ENCODE measurements at regions not wholly inside any gene's neighbourhood (a gene's known extent, or its start where the extent isn't known, plus 50 kb on each side); places are given as distances from the start of the nearest gene placed in this dataset.

DNA sequence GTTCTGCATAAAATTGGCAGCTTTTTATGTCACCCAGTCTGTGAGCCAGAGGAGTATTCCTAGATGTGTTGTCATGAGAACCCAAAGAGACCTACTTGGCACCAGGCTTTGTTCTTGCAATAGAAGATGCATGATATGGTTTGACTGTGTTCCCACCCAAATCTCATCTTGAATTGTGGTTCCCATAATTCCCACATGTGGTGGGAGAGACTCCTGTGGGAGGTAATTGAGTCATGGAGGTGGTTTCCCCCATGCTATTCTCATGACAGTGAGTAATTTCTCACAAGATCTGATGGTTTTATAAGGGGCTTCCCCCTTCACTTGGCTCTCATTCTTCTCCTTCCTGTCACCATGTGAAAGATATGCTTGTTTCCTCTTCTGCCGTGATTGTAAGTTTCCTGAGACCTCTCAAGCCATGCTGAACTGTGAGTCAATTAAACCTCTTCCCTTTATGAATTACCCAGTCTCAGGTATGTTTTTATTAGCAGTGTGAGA lies 572.0 kb upstream of the ATP2B1 start:
- H3K36me3 ChIP-seq (ENCODE audit: low read depth), result no peaks in the 10 kb centered on the region
- TF ChIP-seq, protein P1, sequence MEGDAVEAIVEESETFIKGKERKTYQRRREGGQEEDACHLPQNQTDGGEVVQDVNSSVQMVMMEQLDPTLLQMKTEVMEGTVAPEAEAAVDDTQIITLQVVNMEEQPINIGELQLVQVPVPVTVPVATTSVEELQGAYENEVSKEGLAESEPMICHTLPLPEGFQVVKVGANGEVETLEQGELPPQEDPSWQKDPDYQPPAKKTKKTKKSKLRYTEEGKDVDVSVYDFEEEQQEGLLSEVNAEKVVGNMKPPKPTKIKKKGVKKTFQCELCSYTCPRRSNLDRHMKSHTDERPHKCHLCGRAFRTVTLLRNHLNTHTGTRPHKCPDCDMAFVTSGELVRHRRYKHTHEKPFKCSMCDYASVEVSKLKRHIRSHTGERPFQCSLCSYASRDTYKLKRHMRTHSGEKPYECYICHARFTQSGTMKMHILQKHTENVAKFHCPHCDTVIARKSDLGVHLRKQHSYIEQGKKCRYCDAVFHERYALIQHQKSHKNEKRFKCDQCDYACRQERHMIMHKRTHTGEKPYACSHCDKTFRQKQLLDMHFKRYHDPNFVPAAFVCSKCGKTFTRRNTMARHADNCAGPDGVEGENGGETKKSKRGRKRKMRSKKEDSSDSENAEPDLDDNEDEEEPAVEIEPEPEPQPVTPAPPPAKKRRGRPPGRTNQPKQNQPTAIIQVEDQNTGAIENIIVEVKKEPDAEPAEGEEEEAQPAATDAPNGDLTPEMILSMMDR (IDR thresholded peaks at IDR 0.05), result no peak
- H3K9me3 ChIP-seq, result peaks cover 11% of the 10 kb centered on the region
- no peaks in the 10 kb centered on the region for H3K4me1 ChIP-seq (ENCODE audit: low read depth)
- ATAC-seq (no peak), DNase-seq (no peak)
- H3K4me3 ChIP-seq, result no peak overlapping the region
- intact Hi-C loops (cut with DNase I, micrococcal nuclease), result no loop called here

DNA sequence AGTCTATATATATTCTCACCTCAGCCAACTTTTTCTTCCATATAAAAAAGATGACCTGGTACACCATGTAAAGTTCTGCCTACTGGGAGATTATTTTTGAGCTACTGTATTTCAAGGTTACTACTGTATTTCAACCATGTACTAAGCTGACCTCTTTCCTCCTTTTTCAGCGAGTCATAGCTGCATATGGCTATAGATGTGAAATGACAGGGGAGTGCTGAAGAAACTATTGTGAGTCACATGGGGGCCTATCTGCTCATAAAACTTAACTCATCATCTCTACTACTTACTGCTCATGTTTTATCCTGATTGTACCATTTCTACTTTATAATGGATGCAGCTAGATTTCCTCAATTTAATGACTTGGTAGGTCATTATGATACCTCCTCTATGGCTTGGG lies 571.4 kb upstream of the ATP2B1 start:
- DNase-seq (no peak), ATAC-seq (no peak)
- no peak overlapping the region for H3K4me3 ChIP-seq
- intact Hi-C loops (cut with DNase I, micrococcal nuclease), result no loop called here
- H3K9me3 ChIP-seq, result peaks cover 11% of the 10 kb centered on the region
- TF ChIP-seq, protein P1 (IDR thresholded peaks at IDR 0.05), result no peak
- no peaks in the 10 kb centered on the region for H3K36me3 ChIP-seq (ENCODE audit: low read depth)
- no peaks in the 10 kb centered on the region for H3K4me1 ChIP-seq (ENCODE audit: low read depth)

GRCh38 chr12:90275088-90275487 lies 566.5 kb upstream of the ATP2B1 start:
- DNase-seq (no peak), ATAC-seq (no peak)
- Histone ChIP-seq H3K9me3 (no peaks in the 10 kb centered on the region), H3K4me1 (ENCODE audit: low read depth) (no peaks in the 10 kb centered on the region), H3K4me3 (no peak overlapping the region), H3K36me3 (ENCODE audit: low read depth) (no peaks in the 10 kb centered on the region)
- intact Hi-C loops (cut with DNase I, micrococcal nuclease), result no loop called here
- TF ChIP-seq, protein P1 (IDR thresholded peaks at IDR 0.05), result no peak

DNA sequence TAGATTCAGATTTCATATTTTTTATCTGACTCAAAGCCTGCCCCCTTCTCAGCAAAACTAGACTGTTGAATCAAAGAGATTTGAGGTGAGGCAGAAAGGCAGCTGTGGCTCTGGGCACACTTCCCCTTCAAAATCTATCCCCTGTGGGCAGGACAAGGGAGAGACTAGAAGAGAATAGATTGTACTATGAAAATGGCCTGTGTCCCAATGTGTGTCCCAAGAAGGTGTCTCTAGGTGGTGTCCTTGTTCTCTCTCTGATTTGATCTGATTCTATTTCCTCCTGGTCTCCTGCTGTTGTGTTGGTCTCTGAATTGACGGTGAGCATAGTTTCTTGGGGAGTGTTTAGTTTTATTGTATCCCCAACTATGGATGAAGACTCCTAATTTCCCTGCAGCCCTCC lies 565.8 kb upstream of the ATP2B1 start:
- DNase-seq (peak in 1 of 3 donors; percentile 7), ATAC-seq (peak; percentile 64)
- intact Hi-C loops (cut with DNase I, micrococcal nuclease), result no loop called here
- Histone ChIP-seq H3K36me3 (ENCODE audit: low read depth) (no peaks in the 10 kb centered on the region), H3K4me1 (ENCODE audit: low read depth) (no peaks in the 10 kb centered on the region), H3K9me3 (no peaks in the 10 kb centered on the region), H3K4me3 (no peak overlapping the region)
- TF ChIP-seq, protein P1 (IDR thresholded peaks at IDR 0.05), result no peak

DNA sequence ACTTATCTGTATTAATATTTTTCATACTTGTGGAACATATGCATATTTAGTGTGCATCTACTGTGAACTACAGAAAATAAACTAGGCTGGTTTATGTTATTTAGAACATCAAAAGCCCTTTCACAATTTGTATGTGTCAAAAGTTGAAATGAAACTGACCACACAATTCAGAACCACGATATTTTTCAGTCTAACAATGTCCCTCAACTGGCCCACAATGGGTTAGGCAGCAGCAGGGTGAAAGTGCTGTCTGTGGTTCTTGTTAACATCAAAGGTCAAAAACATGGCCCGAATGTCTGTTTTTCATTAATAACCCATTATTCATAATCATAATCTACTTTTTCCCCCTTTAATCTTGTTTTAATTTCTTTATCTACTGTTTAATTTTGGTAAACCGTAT lies 559.9 kb upstream of the ATP2B1 start:
- DNase-seq (no peak), ATAC-seq (no peak)
- TF ChIP-seq, protein P1 (IDR thresholded peaks at IDR 0.05), result no peak
- H3K4me1 ChIP-seq (ENCODE audit: low read depth), result no peaks in the 10 kb centered on the region
- H3K4me3 ChIP-seq, result no peak overlapping the region
- H3K9me3 ChIP-seq, result no peaks in the 10 kb centered on the region
- H3K36me3 ChIP-seq (ENCODE audit: low read depth), result no peaks in the 10 kb centered on the region
- intact Hi-C loops (cut with DNase I, micrococcal nuclease), result no loop called here

- no peak for ATAC-seq
- no peaks in the 10 kb centered on the region for H3K4me1 ChIP-seq (ENCODE audit: low read depth)
- no peaks in the 10 kb centered on the region for H3K9me3 ChIP-seq
- no peak overlapping the region for H3K4me3 ChIP-seq
- no peak for DNase-seq
- H3K36me3 ChIP-seq (ENCODE audit: low read depth), result no peaks in the 10 kb centered on the region
- TF ChIP-seq, protein P1 (IDR thresholded peaks at IDR 0.05), result no peak
- intact Hi-C loops (cut with DNase I, micrococcal nuclease), result no loop called here
Measured at GRCh38 chr12:90262251-90262650, 553.6 kb upstream of the ATP2B1 start.

Data from mucosa of descending colon (tissue), 3 donors.